Duodenal mucosa (tissue), 2 donors: ENCODE measurements at regions not wholly inside any gene's neighbourhood (a gene's known extent, or its start where the extent isn't known, plus 50 kb on each side); places are given as distances from the start of the nearest gene placed in this dataset.
A peak's percentile ranks its signal among the peaks of the same experiment; 100 is the strongest.

Experiments used
- H3K27ac ChIP-seq: one replicate; pipeline ENCODE4 v1.7.0; 2013; ENCODE audit warnings: low read depth, low read length
- H3K27me3 ChIP-seq, 2 donors: one replicate each; pipeline ENCODE4 v1.7.0; 2013; ENCODE audit warnings: low read length in 2 of 2, control low read depth in 1 of 2; ENCODE audit not compliant: insufficient read depth in 2 of 2, control insufficient read depth in 1 of 2
- H3K36me3 ChIP-seq, 2 donors: one replicate each; pipeline ENCODE4 v1.7.0; 2013; ENCODE audit warnings: low read length in 2 of 2, control low read depth in 1 of 2; ENCODE audit not compliant: insufficient read depth in 2 of 2, control insufficient read depth in 1 of 2
- H3K4me1 ChIP-seq, 2 donors: one replicate each; pipeline ENCODE4 v1.7.0; 2013; ENCODE audit warnings: low read length in 2 of 2, control low read depth in 1 of 2; ENCODE audit not compliant: insufficient read depth in 2 of 2, control insufficient read depth in 1 of 2
- H3K4me3 ChIP-seq, 2 donors: one replicate each; pipeline ENCODE4 v1.7.0; 2013; ENCODE audit warnings: low read length in 2 of 2, low read depth in 1 of 2
- H3K9ac ChIP-seq, 2 donors: one replicate each; pipeline ENCODE4 v1.7.0; 2013; ENCODE audit warnings: low read length in 2 of 2, low read depth in 1 of 2
- H3K9me3 ChIP-seq, 2 donors: one replicate each; pipeline ENCODE4 v1.7.0; 2013; ENCODE audit warnings: low read length in 2 of 2, control low read depth in 1 of 2; ENCODE audit not compliant: control insufficient read depth in 1 of 2

DNA sequence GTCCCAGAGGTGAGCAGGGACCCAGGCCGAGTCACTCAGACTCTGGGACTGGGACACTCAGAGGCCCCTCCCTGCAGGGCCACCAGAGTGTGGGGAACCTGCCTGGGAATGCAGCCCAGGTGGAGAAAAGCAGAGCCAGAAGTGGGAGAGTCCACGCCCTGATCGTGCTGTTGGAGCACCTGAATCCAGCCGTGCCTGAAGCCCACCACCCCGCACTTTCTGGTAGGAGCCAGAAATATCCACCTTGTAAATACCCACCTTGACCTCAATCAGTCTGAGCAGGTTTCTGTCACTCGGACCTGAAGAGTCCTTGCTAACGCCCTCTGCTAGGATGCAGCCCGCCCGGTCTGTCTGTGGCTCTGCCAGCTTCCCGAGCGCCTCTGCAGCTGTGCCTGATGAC, 86.7 kb downstream of the PDGFA start:
- Histone ChIP-seq H3K9ac (no peak overlapping the region), H3K36me3 (no peaks in the 10 kb centered on the region), H3K9me3 (no peaks in the 10 kb centered on the region), H3K27ac (no peak overlapping the region), H3K4me3 (no peak overlapping the region), H3K27me3 (no peaks in the 10 kb centered on the region), H3K4me1 (peaks cover 8 to 11% of the 10 kb centered on the region in 2 donors)

DNA sequence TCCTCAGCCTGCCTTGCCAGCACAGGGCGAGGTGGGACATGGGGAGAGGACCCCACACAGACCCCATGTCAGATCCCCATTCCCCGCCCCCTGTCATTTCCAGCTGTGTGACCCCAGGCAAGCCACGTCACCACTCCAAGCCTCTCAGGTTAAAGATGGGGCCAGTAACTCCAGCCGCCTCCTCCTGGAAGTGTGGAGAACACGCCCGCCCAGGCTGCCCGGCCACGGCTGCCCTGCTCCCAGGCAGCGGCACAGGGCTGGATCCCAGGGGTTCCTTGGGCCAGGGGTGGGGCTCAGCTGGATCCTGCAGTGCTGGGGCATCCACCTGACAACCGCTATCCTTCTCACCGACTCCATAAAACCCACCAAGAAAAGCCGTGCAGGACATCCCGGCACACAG, 86.1 kb downstream of the PDGFA start:
- H3K4me3 ChIP-seq, result no peak overlapping the region
- no peaks in the 10 kb centered on the region for H3K36me3 ChIP-seq
- H3K27me3 ChIP-seq, result no peaks in the 10 kb centered on the region
- H3K27ac ChIP-seq, result no peak overlapping the region
- peaks cover 8 to 11% of the 10 kb centered on the region in 2 donors for H3K4me1 ChIP-seq
- H3K9me3 ChIP-seq, result no peaks in the 10 kb centered on the region
- H3K9ac ChIP-seq, result no peak overlapping the region

DNA sequence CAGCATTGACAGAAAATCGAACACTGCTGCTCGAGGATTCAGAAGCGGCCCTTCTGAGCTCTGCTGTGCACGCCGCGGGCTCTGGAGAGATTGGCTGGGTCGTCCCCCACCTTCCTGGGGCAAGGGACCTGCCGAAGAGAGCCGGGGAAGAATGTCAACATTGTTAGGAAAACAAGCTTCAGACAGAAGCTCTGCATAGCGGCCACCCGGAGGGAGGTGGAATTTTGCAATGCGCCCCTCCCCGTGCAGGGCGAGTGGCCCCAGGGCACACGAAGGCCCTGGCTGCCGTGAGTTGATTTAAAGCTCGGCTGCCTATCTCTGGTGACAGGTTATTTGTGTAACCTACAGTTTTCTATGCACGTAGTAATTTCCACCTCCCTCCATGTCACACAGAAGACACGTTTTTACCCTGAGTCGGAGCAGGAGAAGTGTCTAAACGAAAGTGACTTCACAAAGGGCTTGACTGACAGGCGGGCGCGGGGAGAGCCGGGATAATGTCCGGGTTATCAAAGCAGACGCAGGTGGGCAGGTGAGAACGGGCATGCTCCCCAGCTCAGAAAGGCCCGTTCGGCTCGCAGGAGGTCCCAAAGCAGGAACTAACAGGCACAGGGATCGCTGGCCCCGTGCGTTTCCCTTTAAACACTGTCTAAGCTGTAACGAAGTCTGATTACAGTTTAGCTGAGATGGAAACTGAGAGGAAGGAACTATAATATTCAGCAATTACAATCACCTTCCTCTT, 84.6 kb downstream of the PDGFA start:
- Histone ChIP-seq H3K27me3 (no peaks in the 10 kb centered on the region), H3K9me3 (no peaks in the 10 kb centered on the region), H3K4me1 (peaks cover 8 to 11% of the 10 kb centered on the region in 2 donors), H3K36me3 (no peaks in the 10 kb centered on the region), H3K4me3 (peak overlapping the region; percentile 38 to 50), H3K9ac (peak overlapping the region in 1 of 2 donors; percentile 45), H3K27ac (no peak overlapping the region)

DNA sequence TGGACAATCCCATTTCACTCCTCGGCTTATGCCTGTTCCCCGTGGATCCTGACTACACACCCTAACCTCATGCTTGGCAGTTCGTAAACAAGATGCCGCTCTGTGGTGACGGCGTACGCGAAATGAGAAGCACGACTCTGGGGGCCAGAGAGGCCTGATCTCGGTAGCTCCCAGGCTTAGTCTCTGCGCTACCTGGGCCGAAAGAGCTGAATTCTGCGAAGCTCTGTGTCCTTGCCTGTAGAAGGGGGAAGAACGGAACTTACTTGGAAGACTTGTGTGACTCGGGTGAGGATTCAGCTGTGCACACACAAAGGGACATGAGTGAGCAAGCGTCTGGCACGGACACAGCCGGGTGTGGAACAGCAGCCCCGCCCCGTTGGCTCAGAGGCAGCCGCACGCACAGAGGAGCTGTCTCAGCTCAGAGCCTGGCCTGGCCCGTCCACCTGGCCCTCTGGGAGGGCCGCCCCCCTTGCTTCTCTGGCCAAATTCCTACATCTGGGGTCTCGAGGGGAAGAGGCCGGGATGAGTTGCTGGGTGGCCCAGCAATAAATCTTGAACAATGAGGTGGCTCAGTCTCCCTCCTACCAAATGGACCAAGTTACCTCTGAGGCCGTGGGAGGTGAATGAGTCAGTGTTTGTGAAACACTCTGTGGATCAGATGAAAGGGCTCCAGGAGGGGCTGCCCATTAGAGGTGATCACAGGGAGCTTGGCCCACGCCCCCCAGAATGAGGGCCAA, 83.8 kb downstream of the PDGFA start:
- Histone ChIP-seq H3K27me3 (no peaks in the 10 kb centered on the region), H3K9me3 (no peaks in the 10 kb centered on the region), H3K9ac (peak overlapping the region in 1 of 2 donors; percentile 45), H3K4me3 (peak overlapping the region; percentile 38 to 50), H3K36me3 (no peaks in the 10 kb centered on the region), H3K27ac (no peak overlapping the region), H3K4me1 (peaks cover 8 to 11% of the 10 kb centered on the region in 2 donors)

DNA sequence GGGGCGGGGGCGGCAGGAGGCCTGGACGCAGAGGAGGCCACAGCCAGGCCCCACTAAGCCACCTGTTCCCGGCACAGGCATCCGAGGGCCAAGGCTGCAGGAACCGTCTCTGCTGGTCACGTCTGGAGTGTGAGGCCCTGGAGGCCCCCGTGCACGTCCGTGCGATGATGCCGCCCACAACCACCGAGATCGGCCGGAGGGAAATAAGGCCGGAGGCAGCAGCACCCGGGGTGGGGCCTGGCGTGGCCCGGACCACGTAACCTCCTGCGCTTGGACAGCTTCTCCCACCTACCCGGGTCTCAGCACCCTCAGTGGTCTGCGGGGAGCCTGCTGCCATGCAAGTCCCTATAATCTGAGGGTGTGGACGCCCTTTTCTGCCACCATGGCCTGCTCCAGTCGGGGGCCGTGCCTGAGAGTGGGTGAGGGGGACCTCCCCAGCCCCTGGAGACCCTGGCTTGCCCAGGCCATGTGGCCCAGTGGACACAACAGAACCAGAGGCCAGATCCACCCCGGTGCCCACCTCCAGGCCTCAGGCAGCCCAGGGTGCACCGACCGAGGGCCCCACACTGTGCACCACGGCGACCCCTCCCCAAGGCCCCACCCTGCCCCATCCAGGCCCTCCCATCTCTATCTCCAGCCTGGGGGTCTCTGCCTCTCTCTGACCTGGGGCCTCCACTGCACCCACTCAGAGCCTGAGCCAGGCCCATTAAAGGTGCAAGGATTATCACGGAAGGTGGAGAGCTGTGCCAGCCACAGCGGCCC, 83.1 kb downstream of the PDGFA start:
- Histone ChIP-seq H3K4me1 (peaks cover 8 to 11% of the 10 kb centered on the region in 2 donors), H3K4me3 (no peak overlapping the region), H3K27ac (no peak overlapping the region), H3K9ac (no peak overlapping the region), H3K36me3 (no peaks in the 10 kb centered on the region), H3K9me3 (no peaks in the 10 kb centered on the region), H3K27me3 (no peaks in the 10 kb centered on the region)

DNA sequence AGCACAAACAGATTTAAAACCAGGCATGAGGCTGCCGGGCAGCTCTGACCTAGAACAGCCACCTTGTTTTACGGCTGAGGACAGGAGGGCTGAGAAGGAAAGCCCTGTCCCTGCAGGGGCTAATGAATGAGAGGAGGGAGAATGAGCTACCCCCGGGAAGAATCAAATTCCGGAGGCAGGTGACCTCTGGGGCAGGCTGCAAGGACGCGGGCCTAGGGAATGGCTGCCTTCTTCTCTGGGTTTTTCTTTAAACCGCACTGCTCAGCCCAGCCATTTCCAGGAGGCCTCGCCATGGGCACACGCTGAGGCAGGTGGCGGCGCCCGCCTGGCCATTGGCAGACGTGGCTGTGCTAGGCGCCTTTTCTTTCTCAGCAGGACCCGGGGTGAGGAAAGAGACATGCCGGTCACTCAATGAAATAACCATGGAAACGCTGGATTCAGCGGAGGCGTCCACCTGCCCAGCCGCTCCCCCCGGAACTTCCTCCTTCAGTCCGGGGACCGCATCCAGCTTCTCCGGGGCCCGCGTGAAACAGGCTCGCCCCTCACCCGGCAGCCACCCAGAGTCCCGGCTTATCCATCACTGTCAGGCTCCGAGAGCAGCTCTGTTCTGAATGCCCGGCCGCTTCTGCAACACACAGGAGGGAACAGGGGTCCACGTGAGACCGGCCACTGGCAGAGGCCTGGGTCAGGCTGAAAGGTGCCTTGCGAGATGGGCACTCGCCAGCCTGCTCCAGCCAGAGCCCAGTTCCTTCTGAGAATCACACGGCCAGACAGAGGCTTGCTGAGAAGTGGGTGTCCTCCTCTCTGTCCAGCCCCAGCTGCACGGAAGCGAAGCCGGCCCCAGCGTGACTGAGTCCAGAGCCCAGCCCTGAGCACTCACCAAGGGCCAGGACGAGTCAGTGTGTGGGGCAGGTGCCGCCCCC, 82.1 kb downstream of the PDGFA start:
- H3K27ac ChIP-seq, result no peak overlapping the region
- H3K4me1 ChIP-seq, result peaks cover 8 to 11% of the 10 kb centered on the region in 2 donors
- no peaks in the 10 kb centered on the region for H3K27me3 ChIP-seq
- H3K9me3 ChIP-seq, result no peaks in the 10 kb centered on the region
- no peaks in the 10 kb centered on the region for H3K36me3 ChIP-seq
- H3K4me3 ChIP-seq, result no peak overlapping the region
- no peak overlapping the region for H3K9ac ChIP-seq

DNA sequence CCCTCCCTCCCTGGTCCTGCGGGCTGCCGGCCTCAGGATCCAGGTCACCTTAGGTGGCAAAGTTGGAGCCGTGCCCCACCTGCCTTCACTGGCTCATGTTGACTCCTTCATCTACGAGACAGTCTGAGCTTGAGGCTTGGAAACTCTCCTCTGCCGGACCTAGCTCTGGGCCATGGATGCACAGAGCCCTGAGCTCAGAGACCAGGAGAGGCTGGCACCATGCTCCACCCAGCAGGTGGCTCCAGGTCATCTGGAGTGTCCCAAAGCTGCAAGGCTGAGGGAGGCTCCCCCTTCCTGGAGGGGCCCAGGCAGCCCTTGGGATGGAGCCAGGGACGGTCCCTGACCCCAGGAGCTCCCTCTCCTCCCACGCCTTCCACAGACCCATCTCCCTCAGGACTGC, 81.3 kb downstream of the PDGFA start:
- Histone ChIP-seq H3K9ac (no peak overlapping the region), H3K9me3 (no peaks in the 10 kb centered on the region), H3K27me3 (no peaks in the 10 kb centered on the region), H3K27ac (no peak overlapping the region), H3K4me3 (no peak overlapping the region), H3K4me1 (peaks cover 8 to 11% of the 10 kb centered on the region in 2 donors), H3K36me3 (no peaks in the 10 kb centered on the region)

DNA sequence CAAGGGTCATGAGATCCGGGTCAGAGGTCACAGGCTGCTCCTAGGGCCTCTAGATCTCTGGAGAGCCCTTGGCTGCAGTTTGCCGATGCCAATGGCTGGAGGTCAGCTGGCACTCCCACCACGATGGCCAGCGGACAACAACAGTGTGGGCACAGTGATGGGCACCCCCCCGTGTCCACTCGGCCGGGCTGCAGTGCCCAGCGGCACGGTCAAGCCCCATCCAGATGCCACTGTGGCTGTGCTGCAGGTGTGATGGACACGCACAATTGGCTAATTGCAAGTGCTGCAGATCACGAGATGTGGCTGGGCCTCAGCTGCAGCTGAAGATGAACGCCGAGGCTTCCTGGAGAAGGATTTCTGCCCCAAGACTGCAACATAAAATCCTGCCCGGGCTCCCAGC, 80.7 kb downstream of the PDGFA start:
- peaks cover 8 to 11% of the 10 kb centered on the region in 2 donors for H3K4me1 ChIP-seq
- no peak overlapping the region for H3K9ac ChIP-seq
- no peaks in the 10 kb centered on the region for H3K36me3 ChIP-seq
- no peaks in the 10 kb centered on the region for H3K9me3 ChIP-seq
- H3K4me3 ChIP-seq, result no peak overlapping the region
- no peak overlapping the region for H3K27ac ChIP-seq
- H3K27me3 ChIP-seq, result no peaks in the 10 kb centered on the region

DNA sequence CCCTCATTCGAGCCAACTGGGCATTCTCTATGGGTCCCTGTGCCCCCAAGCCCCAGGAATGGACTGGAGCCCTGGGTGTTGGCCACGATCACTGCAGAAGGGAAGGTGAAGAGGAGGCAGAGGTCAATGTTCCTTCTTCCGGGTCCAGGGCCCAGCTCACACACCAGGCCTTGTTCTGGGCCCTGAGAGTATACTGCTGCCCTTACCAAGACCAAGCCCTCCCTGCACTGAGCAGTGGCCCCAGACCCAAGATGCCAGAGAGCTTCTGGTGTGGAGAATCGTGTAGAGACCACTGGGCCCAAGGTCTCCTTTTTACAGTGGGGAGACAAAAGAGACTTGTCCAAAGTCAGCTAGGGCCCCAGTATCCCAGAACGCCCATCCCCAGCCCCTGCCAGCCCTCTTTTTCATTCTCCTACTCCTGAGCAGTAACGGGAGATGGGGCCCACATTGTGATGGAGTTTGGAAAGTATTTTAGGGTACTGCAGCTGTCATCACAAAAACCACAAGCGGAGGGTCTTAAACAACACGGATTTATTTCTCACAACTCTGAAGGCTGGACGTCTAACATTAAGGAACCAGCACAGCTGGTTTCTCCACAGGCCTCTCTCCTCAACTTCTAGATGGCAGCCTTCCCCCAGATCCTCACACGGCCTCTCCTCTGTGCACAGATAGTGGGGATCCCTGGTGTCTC, 79.4 kb downstream of the PDGFA start:
- peaks cover 6 to 8% of the 10 kb centered on the region in 2 donors for H3K4me1 ChIP-seq
- H3K9ac ChIP-seq, result no peak overlapping the region
- H3K27ac ChIP-seq, result no peak overlapping the region
- H3K4me3 ChIP-seq, result no peak overlapping the region
- H3K27me3 ChIP-seq, result no peaks in the 10 kb centered on the region
- H3K36me3 ChIP-seq, result no peaks in the 10 kb centered on the region
- H3K9me3 ChIP-seq, result no peaks in the 10 kb centered on the region
